Stimulated activated naive CD8-positive, alpha-beta T cell treated with anti-CD3 and anti-CD28 coated beads, Interleukin-15, amount 100 ng/mL, for 72 hours (primary cell): ENCODE measurements at regions not wholly inside any gene's neighbourhood (a gene's known extent, or its start where the extent isn't known, plus 50 kb on each side); places are given as distances from the start of the nearest gene placed in this dataset.
A peak's percentile ranks its signal among the peaks of the same experiment; 100 is the strongest.

Experiments
- ATAC-seq: fragments of 150-1000 bp; cut with Tn5 transposase; 2 replicates; pipeline ENCODE4 v1.10.0; 2021; ENCODE audit warnings: mild to moderate bottlenecking, moderate library complexity
- DNase-seq, 2 donors: peaks; one replicate each; pipeline ENCODE4 v3.0.0; 2021 to 2022
- H3K27ac Mint-ChIP-seq, 2 donors: one replicate each; pipeline ENCODE4 v1.8.0; 2022; ENCODE audit warnings: mild to moderate bottlenecking in 2 of 2, mixed read lengths in 2 of 2, moderate library complexity in 2 of 2
- H3K27me3 Mint-ChIP-seq: one replicate; pipeline ENCODE4 v1.8.0; 2022; ENCODE audit warnings: mixed read lengths
- H3K4me1 Mint-ChIP-seq: one replicate; pipeline ENCODE4 v1.8.0; 2022; ENCODE audit warnings: mild to moderate bottlenecking, mixed read lengths
- H3K4me3 Mint-ChIP-seq, 2 donors: one replicate each; pipeline ENCODE4 v1.8.0; 2022; ENCODE audit warnings: mild to moderate bottlenecking in 2 of 2, mixed read lengths in 2 of 2, moderate library complexity in 1 of 2
- H3K9me3 Mint-ChIP-seq, 2 donors: one replicate each; pipeline ENCODE4 v1.8.0; 2022; ENCODE audit warnings: mixed read lengths in 2 of 2

DNA sequence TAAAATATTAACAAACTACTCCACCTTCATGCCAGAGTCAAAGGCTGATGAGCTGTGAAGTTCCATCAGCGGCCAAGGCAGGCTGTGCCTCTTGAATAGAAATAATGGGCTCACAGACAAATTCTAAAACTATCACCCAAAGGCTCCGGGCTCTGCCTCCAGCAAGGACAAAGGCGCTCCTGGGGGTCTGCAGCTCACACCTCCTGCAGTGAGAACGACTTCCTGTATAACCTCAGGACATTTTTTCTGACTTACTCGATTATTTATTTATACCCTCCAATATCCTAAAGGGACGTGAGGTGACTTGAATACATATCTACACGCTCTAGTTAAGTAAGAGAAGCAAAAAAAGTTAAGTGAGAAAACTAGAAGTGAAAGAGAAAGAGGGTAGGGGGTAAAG, 500.7 kb downstream of the CCSER2 start:
- no peaks in the 10 kb centered on the region for H3K4me1 Mint-ChIP-seq
- ATAC-seq (no peak), DNase-seq (no peak)
- H3K9me3 Mint-ChIP-seq = no peaks in the 10 kb centered on the region
- no peak overlapping the region for H3K4me3 Mint-ChIP-seq
- no peaks in the 10 kb centered on the region for H3K27me3 Mint-ChIP-seq
- H3K27ac Mint-ChIP-seq = no peak overlapping the region

DNA sequence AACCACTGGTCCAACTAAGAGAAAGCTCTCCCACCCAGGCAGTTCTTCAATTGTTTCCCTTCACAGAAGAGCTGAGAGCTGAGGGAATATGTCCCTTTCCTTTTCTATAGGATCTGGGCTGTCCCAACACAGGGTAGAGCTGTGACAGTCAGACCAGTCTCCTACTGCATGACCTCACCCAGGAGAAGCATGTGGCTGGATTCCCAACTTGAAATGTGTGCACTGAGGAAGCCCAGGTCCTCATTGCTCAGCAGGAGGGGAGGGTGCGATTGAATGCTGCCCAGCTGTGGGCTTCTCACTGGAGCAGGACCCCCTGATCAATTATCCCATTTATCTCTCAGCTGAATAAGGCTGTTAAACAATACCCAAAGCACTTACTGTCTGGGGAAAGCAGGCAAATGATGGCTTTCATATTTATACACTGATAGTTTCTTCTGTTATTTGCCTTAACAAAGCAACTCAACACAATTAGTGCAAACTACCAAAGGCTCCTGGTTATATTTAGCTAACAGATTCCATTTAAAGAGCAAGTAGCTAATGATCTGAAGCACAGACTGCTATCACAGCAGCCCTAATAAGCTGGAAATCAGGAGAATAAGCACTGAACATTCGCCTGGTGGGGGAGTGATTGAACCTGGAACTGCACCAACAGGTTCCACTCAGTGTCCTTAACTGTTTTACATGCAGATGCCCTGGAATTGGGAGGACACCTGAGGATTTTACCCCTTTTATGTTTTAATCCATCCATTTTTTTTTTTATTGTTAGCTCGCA, 508.8 kb downstream of the CCSER2 start:
- no peaks in the 10 kb centered on the region for H3K9me3 Mint-ChIP-seq
- H3K4me3 Mint-ChIP-seq = no peak overlapping the region
- ATAC-seq = peak; percentile 33
- DNase-seq = no peak
- no peak overlapping the region for H3K27ac Mint-ChIP-seq
- H3K4me1 Mint-ChIP-seq = no peaks in the 10 kb centered on the region
- H3K27me3 Mint-ChIP-seq = no peaks in the 10 kb centered on the region

DNA sequence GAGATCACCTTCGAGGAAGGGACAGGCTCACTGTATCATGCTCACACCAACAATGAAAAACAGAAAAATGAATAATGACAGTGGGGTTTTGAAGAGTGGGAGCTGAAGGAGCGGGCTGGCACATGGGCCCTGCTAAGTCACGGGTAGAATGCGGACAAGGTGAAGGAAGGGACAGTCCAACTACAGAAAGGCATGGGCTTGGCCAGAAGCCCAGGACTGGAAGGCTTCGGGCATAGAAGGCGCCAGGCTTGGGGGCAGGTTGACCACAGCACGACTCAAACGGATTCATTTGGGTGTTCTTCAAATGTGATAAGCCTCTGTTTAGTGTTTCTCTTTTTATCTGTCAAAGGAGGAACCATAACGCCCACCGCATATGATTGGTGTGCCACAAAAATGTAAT, 509.5 kb downstream of the CCSER2 start:
- no peaks in the 10 kb centered on the region for H3K9me3 Mint-ChIP-seq
- H3K27ac Mint-ChIP-seq = peak overlapping the region in 1 of 2 donors; percentile 30
- no peaks in the 10 kb centered on the region for H3K27me3 Mint-ChIP-seq
- no peaks in the 10 kb centered on the region for H3K4me1 Mint-ChIP-seq
- ATAC-seq (no peak), DNase-seq (no peak)
- no peak overlapping the region for H3K4me3 Mint-ChIP-seq

- peaks cover 3% of the 10 kb centered on the region for H3K27me3 Mint-ChIP-seq
- no peaks in the 10 kb centered on the region for H3K4me1 Mint-ChIP-seq
- no peak overlapping the region for H3K27ac Mint-ChIP-seq
- no peak for ATAC-seq
- DNase-seq = no peak
- no peak overlapping the region for H3K4me3 Mint-ChIP-seq
- no peaks in the 10 kb centered on the region for H3K9me3 Mint-ChIP-seq
Observed at GRCh38 chr10:84838851-84839250, 510.5 kb downstream of the CCSER2 start.

DNA sequence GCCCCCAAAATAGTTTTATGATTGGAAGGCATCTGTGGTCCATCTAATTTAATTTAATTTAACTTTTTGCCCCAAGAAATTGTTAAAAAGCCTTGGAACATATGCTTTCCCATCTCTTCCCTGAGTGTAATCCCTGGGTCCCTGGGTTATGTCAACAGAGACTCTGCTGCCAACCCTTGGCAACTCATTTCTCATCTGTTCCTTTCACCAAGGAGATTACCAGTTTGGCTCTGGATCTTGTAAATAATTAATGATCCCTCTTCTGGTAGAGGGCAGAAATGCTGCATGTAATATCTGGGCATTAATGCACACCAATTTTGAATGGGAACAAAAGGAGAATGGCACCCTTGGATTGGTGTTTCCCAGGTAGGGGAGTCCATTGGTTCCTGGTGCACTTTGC, 514.2 kb downstream of the CCSER2 start:
- no peaks in the 10 kb centered on the region for H3K9me3 Mint-ChIP-seq
- H3K27ac Mint-ChIP-seq = no peak overlapping the region
- DNase-seq (no peak), ATAC-seq (no peak)
- H3K4me3 Mint-ChIP-seq = no peak overlapping the region
- peaks cover 8% of the 10 kb centered on the region for H3K27me3 Mint-ChIP-seq
- H3K4me1 Mint-ChIP-seq = no peaks in the 10 kb centered on the region

DNA sequence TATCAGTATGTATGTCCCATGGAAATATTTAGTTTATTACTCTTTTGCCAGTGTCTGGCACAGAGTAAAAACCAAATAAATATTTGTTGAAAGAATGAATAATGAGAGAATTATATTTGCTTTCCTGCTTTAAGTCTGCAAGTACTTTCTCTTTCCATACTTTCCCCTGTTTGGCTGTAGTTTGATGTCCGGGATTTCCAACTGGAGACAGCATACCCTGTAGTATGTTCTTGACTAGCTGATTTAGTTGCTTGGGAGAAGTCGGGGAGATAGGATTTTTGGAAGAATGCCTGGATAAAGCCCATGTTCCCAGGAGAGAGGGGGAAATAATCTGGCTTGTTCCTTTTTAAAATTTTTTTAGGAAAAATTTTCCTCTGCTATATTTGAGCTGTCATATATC, 516.1 kb downstream of the CCSER2 start:
- H3K4me1 Mint-ChIP-seq = no peaks in the 10 kb centered on the region
- no peak overlapping the region for H3K27ac Mint-ChIP-seq
- H3K27me3 Mint-ChIP-seq = peaks cover 8% of the 10 kb centered on the region
- H3K4me3 Mint-ChIP-seq = no peak overlapping the region
- no peaks in the 10 kb centered on the region for H3K9me3 Mint-ChIP-seq
- no peak for DNase-seq
- no peak for ATAC-seq

- Mint-ChIP-seq H3K9me3 (no peaks in the 10 kb centered on the region), H3K4me1 (no peaks in the 10 kb centered on the region), H3K4me3 (no peak overlapping the region), H3K27me3 (peaks cover 8% of the 10 kb centered on the region), H3K27ac (no peak overlapping the region)
- peak; percentile 49 for ATAC-seq
- no peak for DNase-seq
Observed at GRCh38 chr10:84845628-84846261, 517.4 kb downstream of the CCSER2 start.

DNA sequence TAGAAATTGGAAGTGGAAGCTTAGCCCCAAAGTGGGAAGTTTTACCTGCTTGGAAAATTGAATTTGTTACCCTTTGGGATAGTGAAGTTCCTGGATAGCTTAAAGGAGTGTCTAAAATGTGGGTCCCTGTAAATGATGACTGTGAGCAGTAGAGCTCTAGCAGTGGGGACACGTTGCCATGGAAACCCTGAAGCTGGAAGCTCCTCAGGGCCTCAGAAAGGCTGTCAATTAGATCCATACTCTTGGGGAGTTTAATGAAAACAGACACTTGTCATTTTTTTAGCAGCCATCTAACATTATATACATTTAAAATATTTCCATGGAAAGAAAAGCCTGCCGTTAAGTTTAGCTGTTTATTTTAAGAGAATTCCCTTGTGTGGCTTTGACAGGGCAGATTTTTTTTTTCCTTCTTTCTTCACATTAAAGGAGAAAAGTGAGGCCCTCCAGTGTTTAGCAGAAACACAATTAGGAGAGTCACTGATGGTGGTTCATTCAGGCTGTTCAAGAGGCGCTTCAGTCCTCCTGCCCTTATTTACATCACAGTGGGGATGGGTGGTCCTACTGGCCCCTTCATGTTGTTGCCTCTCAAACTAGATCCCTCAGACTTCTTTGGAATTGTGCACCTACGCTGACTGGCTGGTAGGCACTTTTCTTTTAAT, 518.4 kb downstream of the CCSER2 start:
- Mint-ChIP-seq H3K4me3 (no peak overlapping the region), H3K27ac (no peak overlapping the region), H3K9me3 (no peaks in the 10 kb centered on the region), H3K4me1 (no peaks in the 10 kb centered on the region), H3K27me3 (peaks cover 8% of the 10 kb centered on the region)
- no peak for ATAC-seq
- no peak for DNase-seq

DNA sequence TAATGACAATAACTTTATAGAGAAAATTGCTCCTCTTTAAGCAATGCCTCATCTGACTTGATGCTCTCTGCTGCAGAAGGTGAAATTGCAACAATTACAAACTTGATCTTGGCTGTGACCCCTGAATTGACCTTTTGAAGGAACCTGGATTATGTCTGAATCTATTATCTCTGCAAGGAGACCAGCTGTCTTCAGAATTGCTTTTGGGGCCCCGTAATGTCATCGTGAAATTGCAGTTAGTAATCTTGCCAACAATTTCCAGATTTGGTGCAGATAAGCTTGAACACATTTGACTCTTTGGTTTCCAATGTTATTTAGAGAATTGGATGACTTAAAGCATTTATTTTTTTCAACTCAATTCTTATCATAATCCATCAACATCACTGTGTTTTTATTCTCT, 520.6 kb downstream of the CCSER2 start:
- Mint-ChIP-seq H3K9me3 (no peaks in the 10 kb centered on the region), H3K27me3 (peaks cover 4% of the 10 kb centered on the region), H3K27ac (no peak overlapping the region), H3K4me3 (no peak overlapping the region), H3K4me1 (no peaks in the 10 kb centered on the region)
- no peak for ATAC-seq
- DNase-seq = no peak

GRCh38 chr10:84850826-84851225, 522.4 kb downstream of the CCSER2 start:
- H3K4me1 Mint-ChIP-seq = no peaks in the 10 kb centered on the region
- H3K27me3 Mint-ChIP-seq = no peaks in the 10 kb centered on the region
- H3K27ac Mint-ChIP-seq = peak overlapping the region in 1 of 2 donors; percentile 25
- ATAC-seq (no peak), DNase-seq (no peak)
- H3K4me3 Mint-ChIP-seq = no peak overlapping the region
- no peaks in the 10 kb centered on the region for H3K9me3 Mint-ChIP-seq

DNA sequence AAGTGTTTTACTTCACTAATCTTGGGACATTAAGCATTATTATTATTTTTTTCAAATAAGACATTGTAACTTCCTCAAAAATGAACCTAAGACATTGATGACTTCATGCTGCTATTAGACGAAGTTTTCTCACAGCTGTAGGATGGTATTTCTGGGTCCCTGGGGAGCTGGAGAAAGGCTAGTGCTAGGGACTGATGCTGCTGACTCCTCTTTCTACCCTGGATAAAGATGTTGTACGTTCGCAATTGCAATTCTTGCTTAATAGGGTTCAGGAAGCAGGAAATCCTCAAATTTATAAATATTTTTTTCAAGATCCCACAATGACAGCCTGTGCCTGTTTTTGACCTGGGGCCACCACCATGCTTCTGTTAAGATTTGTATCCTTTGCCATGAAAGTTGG, 526.0 kb downstream of the CCSER2 start:
- Mint-ChIP-seq H3K27me3 (no peaks in the 10 kb centered on the region), H3K4me1 (no peaks in the 10 kb centered on the region), H3K4me3 (no peak overlapping the region), H3K27ac (no peak overlapping the region), H3K9me3 (no peaks in the 10 kb centered on the region)
- DNase-seq (no peak), ATAC-seq (no peak)

DNA sequence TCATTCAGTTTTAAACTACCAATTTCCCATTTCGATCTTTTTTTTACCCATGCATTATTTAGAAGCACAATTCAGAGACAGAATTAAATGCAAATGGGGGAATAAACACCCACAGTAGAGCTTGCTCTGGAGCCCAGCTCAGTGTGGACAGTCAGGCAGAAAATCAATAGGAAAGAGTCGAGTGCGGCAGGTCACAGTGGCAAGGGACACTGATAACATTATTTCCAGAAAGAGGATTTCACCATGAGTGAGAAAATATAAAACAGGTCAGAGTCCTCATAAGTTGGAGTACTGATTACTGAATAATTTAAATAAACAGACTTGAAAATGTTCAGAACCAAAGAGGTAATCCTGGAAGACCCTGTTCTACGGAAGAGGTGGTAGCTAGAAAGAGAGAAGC, 532.5 kb downstream of the CCSER2 start:
- DNase-seq (no peak), ATAC-seq (no peak)
- no peak overlapping the region for H3K4me3 Mint-ChIP-seq
- H3K4me1 Mint-ChIP-seq = no peaks in the 10 kb centered on the region
- H3K27ac Mint-ChIP-seq = no peak overlapping the region
- H3K9me3 Mint-ChIP-seq = peaks cover 2 to 3% of the 10 kb centered on the region in 2 donors
- H3K27me3 Mint-ChIP-seq = no peaks in the 10 kb centered on the region

- DNase-seq (no peak), ATAC-seq (no peak)
- Mint-ChIP-seq H3K27me3 (no peaks in the 10 kb centered on the region), H3K27ac (no peak overlapping the region), H3K9me3 (peaks cover 6 to 7% of the 10 kb centered on the region in 2 donors), H3K4me1 (no peaks in the 10 kb centered on the region), H3K4me3 (no peak overlapping the region)
Observed at GRCh38 chr10:84862551-84862950, 534.2 kb downstream of the CCSER2 start.

- no peak for DNase-seq
- no peaks in the 10 kb centered on the region for H3K27me3 Mint-ChIP-seq
- H3K4me3 Mint-ChIP-seq = no peak overlapping the region
- no peaks in the 10 kb centered on the region for H3K4me1 Mint-ChIP-seq
- no peak for ATAC-seq
- no peak overlapping the region for H3K27ac Mint-ChIP-seq
- peaks cover 6 to 7% of the 10 kb centered on the region in 2 donors for H3K9me3 Mint-ChIP-seq
Observed at GRCh38 chr10:84863675-84864074, 535.3 kb downstream of the CCSER2 start.

GRCh38 chr10:84876116-84876999, 548.0 kb downstream of the CCSER2 start:
- no peak for DNase-seq

More at GRCh38 chr10:84876116-84876999, 548.0 kb downstream of the CCSER2 start:
- Mint-ChIP-seq H3K27me3 (no peaks in the 10 kb centered on the region), H3K4me3 (no peak overlapping the region), H3K4me1 (no peaks in the 10 kb centered on the region), H3K27ac (no peak overlapping the region), H3K9me3 (no peaks in the 10 kb centered on the region)
- no peak for ATAC-seq
